ENCODE measurements at regions not wholly inside any gene's neighbourhood (a gene's known extent, or its start where the extent isn't known, plus 50 kb on each side); places are given as distances from the start of the nearest gene placed in this dataset.

GRCh38 chr15:95497634-95498033, 832.9 kb upstream of the NR2F2 start:
- intact Hi-C loops (cut with DNase I) = no loop called here
- no peak for DNase-seq

GRCh38 chr15:95498961-95499360, 831.5 kb upstream of the NR2F2 start:
- intact Hi-C loops (cut with DNase I) = no loop called here
- DNase-seq = no peak

- intact Hi-C loops (cut with DNase I) = no loop called here
- DNase-seq = no peak
Measured at GRCh38 chr15:95499397-95499796, 831.1 kb upstream of the NR2F2 start.

- intact Hi-C loops (cut with DNase I) = no loop called here
- no peak for DNase-seq
Measured at GRCh38 chr15:95501865-95502264, 828.6 kb upstream of the NR2F2 start.

- intact Hi-C loops (cut with DNase I) = no loop called here
- DNase-seq = no peak
Measured at GRCh38 chr15:95503107-95503506, 827.4 kb upstream of the NR2F2 start.

GRCh38 chr15:95503640-95504225, 826.8 kb upstream of the NR2F2 start:
- intact Hi-C loops (cut with DNase I) = no loop called here
- DNase-seq = no peak

- intact Hi-C loops (cut with DNase I) = no loop called here
- no peak for DNase-seq
Measured at GRCh38 chr15:95511671-95512070, 818.8 kb upstream of the NR2F2 start.

GRCh38 chr15:95512906-95513305, 817.6 kb upstream of the NR2F2 start:
- intact Hi-C loops (cut with DNase I) = no loop called here
- no peak for DNase-seq

GRCh38 chr15:95519887-95520286, 810.6 kb upstream of the NR2F2 start:
- no peak for DNase-seq
- intact Hi-C loops (cut with DNase I) = no loop called here

- intact Hi-C loops (cut with DNase I) = no loop called here
- DNase-seq = no peak
Measured at GRCh38 chr15:95520511-95520910, 810.0 kb upstream of the NR2F2 start.

- intact Hi-C loops (cut with DNase I) = no loop called here
- no peak for DNase-seq
Measured at GRCh38 chr15:95520922-95521321, 809.6 kb upstream of the NR2F2 start.

GRCh38 chr15:95522533-95522932, 808.0 kb upstream of the NR2F2 start:
- intact Hi-C loops (cut with DNase I) = no loop called here

GRCh38 chr15:95528920-95529319, 801.6 kb upstream of the NR2F2 start:
- DNase-seq = no peak
- intact Hi-C loops (cut with DNase I) = no loop called here

More at GRCh38 chr15:95522533-95522932, 808.0 kb upstream of the NR2F2 start:
- DNase-seq = no peak

- no peak for DNase-seq
- intact Hi-C loops (cut with DNase I) = no loop called here
Measured at GRCh38 chr15:95536638-95537037, 793.9 kb upstream of the NR2F2 start.

GRCh38 chr15:95538693-95539092, 791.8 kb upstream of the NR2F2 start:
- DNase-seq = no peak
- intact Hi-C loops (cut with DNase I) = no loop called here

- DNase-seq = no peak
- intact Hi-C loops (cut with DNase I) = no loop called here
Measured at GRCh38 chr15:95541301-95541700, 789.2 kb upstream of the NR2F2 start.

- DNase-seq = no peak
- intact Hi-C loops (cut with DNase I) = no loop called here
Measured at GRCh38 chr15:95549168-95549738, 781.2 kb upstream of the NR2F2 start.

- intact Hi-C loops (cut with DNase I) = no loop called here
- no peak for DNase-seq
Measured at GRCh38 chr15:95550702-95551101, 779.8 kb upstream of the NR2F2 start.

GRCh38 chr15:95556225-95556624, 774.3 kb upstream of the NR2F2 start:
- intact Hi-C loops (cut with DNase I) = no loop called here
- no peak for DNase-seq

- intact Hi-C loops (cut with DNase I) = no loop called here
- no peak for DNase-seq
Measured at GRCh38 chr15:95556866-95557225, 773.7 kb upstream of the NR2F2 start.

GRCh38 chr15:95557226-95558046, 773.1 kb upstream of the NR2F2 start:
- intact Hi-C loops (cut with DNase I) = no loop called here
- DNase-seq = peak in 1 of 42 donors; percentile 6

Data from head of caudate nucleus (tissue), 42 donors.